Activated T-helper 17 cell treated with anti-CD3 and anti-CD28 coated beads, Interleukin-2, amount 50 U/mL, for 72 hours (primary cell): ENCODE measurements at regions not wholly inside any gene's neighbourhood (a gene's known extent, or its start where the extent isn't known, plus 50 kb on each side); places are given as distances from the start of the nearest gene placed in this dataset.
"Not testable (repeated sequence)": the region's sequence is repeated elsewhere in the genome, so short reads cannot be mapped to it uniquely, and the experiment has no call there.

Experiments
- ATAC-seq: fragments of 150-1000 bp; cut with Tn5 transposase; replicated peaks from 2 replicates; pipeline ENCODE4 v1.10.0; 2021; ENCODE audit warnings: mild to moderate bottlenecking, moderate library complexity
- H3K27ac Mint-ChIP-seq: one replicate; pipeline ENCODE4 v1.8.0; 2022; ENCODE audit warnings: mixed read lengths
- H3K27me3 Mint-ChIP-seq: one replicate; pipeline ENCODE4 v1.8.0; 2022; ENCODE audit warnings: mixed read lengths
- H3K36me3 Mint-ChIP-seq: one replicate; pipeline ENCODE4 v1.8.0; 2022; ENCODE audit warnings: low read depth, mild to moderate bottlenecking, mixed read lengths
- H3K4me1 Mint-ChIP-seq: one replicate; pipeline ENCODE4 v1.8.0; 2022; ENCODE audit warnings: mixed read lengths
- H3K4me3 Mint-ChIP-seq: one replicate; pipeline ENCODE4 v1.8.0; 2022; ENCODE audit warnings: mild to moderate bottlenecking, mixed read lengths
- H3K9me3 Mint-ChIP-seq: one replicate; pipeline ENCODE4 v1.8.0; 2022; ENCODE audit warnings: mixed read lengths

DNA sequence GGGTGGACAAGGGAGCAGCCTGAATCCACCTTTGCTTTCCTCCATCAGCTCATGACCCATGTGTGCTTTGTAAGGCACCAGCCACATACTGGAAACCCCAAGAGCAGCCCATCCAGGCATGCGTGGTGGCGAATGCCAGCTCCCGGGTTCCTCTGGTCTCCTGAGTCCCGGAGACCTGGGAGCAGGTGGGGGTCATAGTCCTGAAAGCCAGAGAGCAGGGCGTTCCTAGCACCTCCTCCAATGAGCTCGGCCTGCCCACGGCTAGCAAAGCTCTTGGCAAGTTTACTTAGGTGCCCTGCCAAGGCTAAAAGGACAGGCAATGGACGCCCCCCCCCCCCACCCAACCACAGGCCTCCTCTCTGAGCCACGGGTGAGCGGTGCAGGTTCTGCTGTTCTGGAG is 3960.2 kb upstream of the TPTE start:
- H3K27ac Mint-ChIP-seq, H3K4me3 Mint-ChIP-seq, H3K36me3 Mint-ChIP-seq, H3K9me3 Mint-ChIP-seq, H3K4me1 Mint-ChIP-seq, ATAC-seq, H3K27me3 Mint-ChIP-seq: not testable (repeated sequence)

DNA sequence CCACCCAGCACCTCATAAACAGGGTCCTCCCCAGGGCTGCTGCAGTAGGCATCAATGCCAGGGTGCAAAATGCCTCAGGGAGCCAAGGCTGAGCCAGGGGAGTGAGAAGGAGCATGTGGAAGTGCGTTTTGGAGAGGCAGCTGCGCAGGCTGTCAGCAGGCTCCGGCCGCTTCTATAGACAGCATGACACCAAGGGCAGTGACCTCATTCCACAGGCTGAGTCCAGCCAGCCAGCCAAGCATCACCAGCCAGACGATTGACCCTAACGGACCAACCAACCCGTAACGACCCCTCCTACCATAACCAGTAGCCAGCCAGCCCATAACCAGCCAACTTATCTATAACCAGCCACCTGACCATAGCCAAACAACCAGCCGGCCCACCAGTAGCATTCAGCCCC is 3959.8 kb upstream of the TPTE start:
- not testable (repeated sequence) for H3K27ac Mint-ChIP-seq, H3K27me3 Mint-ChIP-seq, H3K4me1 Mint-ChIP-seq, H3K36me3 Mint-ChIP-seq, ATAC-seq, H3K9me3 Mint-ChIP-seq, H3K4me3 Mint-ChIP-seq

DNA sequence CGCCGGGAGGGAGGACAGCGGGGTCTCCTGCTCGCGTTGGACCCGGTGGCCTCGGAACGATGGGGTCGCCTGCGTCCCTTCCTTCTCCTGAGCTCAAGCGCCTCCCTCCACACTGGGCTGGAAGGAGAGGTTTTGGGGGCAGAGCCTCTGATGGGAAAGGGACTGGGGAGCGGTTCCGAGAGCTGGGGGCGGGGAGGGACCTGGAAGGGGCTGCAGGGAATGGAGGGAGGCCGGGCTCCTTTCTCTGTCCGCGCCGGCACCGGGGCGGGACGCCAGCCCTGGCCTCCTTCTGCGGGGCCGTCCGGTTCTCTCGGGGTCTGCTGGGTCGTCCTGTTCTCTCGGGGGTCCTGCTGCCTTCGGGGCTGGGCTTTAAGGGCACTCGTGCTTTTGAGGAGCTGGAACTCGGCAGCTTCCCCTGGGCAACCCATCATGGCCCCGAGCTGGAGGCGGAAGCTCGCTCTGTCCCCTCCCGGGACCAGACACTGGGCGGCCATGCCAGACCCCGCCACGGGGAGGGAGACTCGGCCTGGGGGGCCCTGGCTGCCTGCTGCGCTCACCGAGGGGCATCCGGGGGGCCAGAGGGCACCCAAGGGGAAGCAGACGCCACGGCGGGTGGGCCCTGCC is 3956.7 kb upstream of the TPTE start:
- not testable (repeated sequence) for H3K4me1 Mint-ChIP-seq, H3K36me3 Mint-ChIP-seq, H3K27me3 Mint-ChIP-seq, H3K4me3 Mint-ChIP-seq, H3K27ac Mint-ChIP-seq, H3K9me3 Mint-ChIP-seq, ATAC-seq

DNA sequence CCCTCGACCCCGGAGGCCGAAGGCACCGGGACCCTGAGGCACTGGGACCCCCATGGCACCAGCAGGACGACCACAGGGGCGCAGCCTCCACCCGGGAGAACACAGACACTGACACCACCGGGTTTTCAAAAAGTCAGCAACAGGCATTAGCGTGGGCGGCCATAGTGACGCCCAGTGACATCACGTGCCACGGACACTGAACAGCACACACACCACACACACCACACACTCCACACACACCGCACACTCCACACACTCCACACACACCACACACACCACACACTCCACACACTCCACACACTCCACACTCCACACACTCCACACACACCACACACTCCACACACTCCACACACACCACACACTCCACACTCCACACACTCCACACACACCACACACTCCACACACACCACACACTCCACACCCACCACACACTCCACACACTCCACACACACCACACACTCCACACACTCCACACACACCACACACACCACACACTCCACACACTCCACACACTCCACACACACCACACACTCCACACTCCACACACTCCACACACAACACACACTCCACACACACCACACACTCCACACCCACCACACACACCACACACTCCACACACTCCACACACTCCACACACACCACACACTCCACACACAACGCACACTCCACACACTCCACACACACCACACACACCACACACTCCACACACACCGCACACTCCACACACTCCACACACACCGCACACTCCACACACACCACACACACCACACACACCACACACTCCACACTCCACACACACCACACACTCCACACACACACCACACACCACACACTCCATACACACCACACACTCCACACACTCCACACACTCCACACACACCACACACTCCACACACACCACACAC is 3955.9 kb upstream of the TPTE start:
- not testable (repeated sequence) for H3K27ac Mint-ChIP-seq, H3K4me1 Mint-ChIP-seq, H3K4me3 Mint-ChIP-seq, H3K9me3 Mint-ChIP-seq, H3K36me3 Mint-ChIP-seq, H3K27me3 Mint-ChIP-seq
- peak; percentile 41 for ATAC-seq

DNA sequence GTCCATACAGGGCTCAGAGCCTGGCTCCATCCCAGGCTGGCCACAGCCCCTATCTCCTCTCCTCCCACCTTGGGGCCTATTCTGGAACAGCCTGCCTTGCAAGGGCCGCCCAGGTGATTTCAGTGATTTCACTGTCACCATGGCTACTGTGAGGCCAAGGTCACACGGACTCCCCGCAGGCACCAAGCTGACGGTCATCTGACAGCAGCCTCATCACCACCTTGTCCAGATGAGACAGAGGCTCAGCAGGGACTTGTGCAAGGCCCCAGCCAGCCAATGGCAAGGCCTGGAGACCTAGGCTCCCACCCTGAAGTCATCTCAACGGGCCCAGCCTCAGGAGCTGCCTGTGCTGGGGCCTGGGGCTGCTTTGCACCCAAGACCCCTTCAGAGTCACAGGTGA is 3953.8 kb upstream of the TPTE start:
- H3K9me3 Mint-ChIP-seq, H3K36me3 Mint-ChIP-seq, H3K4me3 Mint-ChIP-seq, H3K27ac Mint-ChIP-seq, ATAC-seq, H3K4me1 Mint-ChIP-seq, H3K27me3 Mint-ChIP-seq: not testable (repeated sequence)

DNA sequence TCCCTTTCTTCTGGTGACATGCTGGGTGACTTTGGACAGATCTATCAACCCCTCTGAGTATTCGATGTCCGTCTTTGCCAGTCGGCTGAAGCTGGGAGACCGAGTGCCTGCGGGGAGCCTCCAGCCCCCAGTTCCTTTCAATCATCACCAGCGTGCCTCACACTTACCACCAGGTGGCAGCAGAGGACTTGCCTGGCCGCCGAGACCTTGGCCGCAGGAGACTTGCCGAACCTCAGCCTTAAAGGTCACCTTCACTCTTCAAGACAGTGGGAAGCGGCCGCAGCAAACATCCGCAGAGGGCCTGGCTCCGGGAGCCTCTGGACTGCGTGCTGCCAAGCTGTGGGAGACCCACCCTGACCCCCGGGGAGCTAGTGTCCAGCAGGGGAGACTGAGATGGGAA is 3952.2 kb upstream of the TPTE start:
- H3K4me1 Mint-ChIP-seq, H3K4me3 Mint-ChIP-seq, H3K27me3 Mint-ChIP-seq, H3K9me3 Mint-ChIP-seq, H3K36me3 Mint-ChIP-seq, H3K27ac Mint-ChIP-seq: not testable (repeated sequence)
- peak; percentile 81 for ATAC-seq

DNA sequence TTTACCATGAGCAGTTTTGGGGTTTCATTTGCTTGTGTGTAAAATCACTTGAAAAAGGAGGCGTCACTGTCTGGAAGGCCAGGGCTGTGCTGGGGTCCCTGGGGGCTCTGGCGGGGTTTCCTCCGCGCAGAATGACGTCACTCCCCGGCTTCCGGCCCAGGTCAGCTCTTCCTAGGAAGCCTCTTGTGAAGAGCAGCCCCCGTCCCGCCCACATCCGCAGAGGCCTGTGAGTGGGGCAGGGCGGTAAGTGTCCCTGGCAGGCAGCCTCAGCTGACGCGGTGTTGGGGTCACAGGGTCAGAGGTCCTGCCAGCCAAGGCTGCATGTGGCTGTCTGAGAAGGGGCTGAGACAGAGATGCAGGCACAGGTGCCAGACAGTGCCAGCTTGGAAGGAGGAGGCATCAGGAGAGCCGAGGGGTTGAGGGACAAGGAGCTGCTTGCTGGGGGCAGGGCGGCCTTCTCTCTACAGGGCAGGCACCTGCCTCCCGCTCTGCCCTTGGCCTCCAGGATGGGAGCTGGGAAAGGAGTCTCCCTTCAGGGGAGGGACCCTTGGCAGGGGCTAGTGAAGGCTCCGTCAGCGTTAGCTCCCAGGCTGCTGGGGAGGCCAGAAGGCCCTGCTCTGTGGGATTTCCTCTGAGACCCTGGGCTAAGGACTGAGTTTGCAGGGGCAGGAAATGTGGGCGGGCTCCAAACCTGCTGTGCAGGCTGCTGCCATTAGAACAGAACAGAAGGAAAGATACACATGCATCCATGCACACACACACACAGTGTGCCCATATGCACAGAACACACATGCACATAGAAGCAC is 3951.6 kb upstream of the TPTE start:
- ATAC-seq = peak; percentile 87
- H3K4me3 Mint-ChIP-seq, H3K27me3 Mint-ChIP-seq, H3K36me3 Mint-ChIP-seq, H3K9me3 Mint-ChIP-seq, H3K27ac Mint-ChIP-seq, H3K4me1 Mint-ChIP-seq: not testable (repeated sequence)

DNA sequence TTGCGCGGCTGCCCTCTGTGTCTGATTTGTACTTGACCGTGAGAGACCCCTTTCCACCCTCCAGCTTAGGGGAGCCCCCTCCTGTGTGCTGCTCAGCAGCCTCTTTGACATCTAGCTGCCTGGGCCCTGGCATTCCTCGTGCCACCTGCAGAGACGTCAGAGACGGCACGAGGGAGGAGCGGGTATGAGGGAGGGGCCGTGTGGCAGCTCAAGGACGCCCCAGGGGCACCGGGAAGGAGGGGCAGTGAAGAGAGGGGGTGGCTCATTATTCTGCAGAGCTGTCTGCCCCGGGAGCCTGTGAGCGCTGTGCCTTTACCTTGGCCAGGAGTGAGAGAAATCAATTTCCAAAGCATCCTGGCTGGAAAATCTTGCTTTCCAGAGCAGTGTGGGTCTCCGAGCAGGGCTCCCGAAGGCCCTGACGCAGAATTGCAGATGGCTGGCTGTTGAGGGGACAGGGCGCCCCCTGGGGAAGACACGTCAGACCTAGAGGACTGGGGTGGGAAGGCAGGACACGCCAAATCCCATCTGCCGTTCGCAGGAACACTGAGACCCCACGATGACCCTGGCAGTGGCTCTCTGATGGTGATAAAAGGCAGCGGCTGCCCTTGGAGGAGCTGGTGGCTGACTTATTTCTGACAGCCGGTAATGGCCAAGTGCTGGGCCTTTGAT is 3950.5 kb upstream of the TPTE start:
- H3K36me3 Mint-ChIP-seq, H3K9me3 Mint-ChIP-seq, H3K4me3 Mint-ChIP-seq, H3K27ac Mint-ChIP-seq, H3K4me1 Mint-ChIP-seq, H3K27me3 Mint-ChIP-seq, ATAC-seq: not testable (repeated sequence)

DNA sequence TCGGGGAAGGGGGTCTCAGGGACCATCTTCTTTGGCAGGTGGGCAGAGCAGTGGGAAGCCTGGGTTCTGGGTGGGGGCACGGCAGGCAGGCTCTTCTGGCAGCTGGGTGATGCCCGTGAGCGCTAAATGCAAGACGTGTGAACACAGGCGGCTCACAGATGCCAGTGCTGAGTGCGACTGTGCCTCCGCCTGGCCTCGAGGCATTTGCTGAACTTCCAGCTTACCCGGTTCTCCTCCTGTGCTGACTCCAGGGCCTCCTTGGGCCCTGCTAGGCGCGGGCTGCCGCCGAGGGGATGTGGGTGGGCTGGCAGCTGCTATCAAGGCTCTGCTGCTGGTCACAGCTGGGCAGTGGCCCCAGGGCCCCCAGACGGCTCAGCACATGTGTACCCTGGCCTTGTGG is 3947.8 kb upstream of the TPTE start:
- H3K4me1 Mint-ChIP-seq, H3K4me3 Mint-ChIP-seq, ATAC-seq, H3K27me3 Mint-ChIP-seq, H3K9me3 Mint-ChIP-seq, H3K27ac Mint-ChIP-seq, H3K36me3 Mint-ChIP-seq: not testable (repeated sequence)

DNA sequence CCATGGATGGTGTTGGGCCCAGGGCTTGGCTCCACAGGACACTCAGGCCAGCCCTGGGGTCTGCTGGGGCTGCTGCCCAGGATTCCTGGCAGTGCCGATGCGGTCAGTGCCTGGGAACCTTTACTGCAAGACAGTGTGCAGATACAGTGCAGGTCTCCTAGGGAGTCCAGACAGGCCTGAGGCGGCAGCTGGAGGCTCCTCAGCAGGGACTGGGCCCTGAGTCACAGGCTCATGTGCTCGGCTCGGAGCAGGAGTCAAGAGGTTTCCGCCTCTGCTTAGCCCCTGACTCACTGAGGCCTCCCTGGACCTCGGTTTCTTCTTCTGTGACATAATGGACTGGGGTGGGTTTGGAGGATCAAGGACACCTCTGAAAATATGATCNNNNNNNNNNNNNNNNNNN is 3941.6 kb upstream of the TPTE start:
- H3K36me3 Mint-ChIP-seq, H3K4me1 Mint-ChIP-seq, H3K4me3 Mint-ChIP-seq, H3K27me3 Mint-ChIP-seq, ATAC-seq, H3K27ac Mint-ChIP-seq, H3K9me3 Mint-ChIP-seq: not testable (repeated sequence)
